Right kidney (tissue), 1 donor: ENCODE measurements at regions not wholly inside any gene's neighbourhood (a gene's known extent, or its start where the extent isn't known, plus 50 kb on each side); places are given as distances from the start of the nearest gene placed in this dataset.

Source experiments
- DNase-seq: peaks from one replicate; pipeline ENCODE4 v3.0.0-alpha.2; 2016

GRCh38 chr21:19256934-19257660, 853.5 kb upstream of the TMPRSS15 start:
- no peak for DNase-seq

- DNase-seq: no peak
Measured at GRCh38 chr21:19261731-19262376, 858.3 kb upstream of the TMPRSS15 start.

GRCh38 chr21:19266636-19267035, 863.1 kb upstream of the TMPRSS15 start:
- DNase-seq: no peak

- no peak for DNase-seq
Measured at GRCh38 chr21:19268686-19269085, 865.1 kb upstream of the TMPRSS15 start.

- DNase-seq: no peak
Measured at GRCh38 chr21:19275065-19275464, 871.5 kb upstream of the TMPRSS15 start.

GRCh38 chr21:19276665-19277064, 873.1 kb upstream of the TMPRSS15 start:
- peak; percentile 11 for DNase-seq

- DNase-seq: no peak
Measured at GRCh38 chr21:19286876-19287275, 883.3 kb upstream of the TMPRSS15 start.

GRCh38 chr21:19290328-19290727, 886.7 kb upstream of the TMPRSS15 start:
- DNase-seq: no peak

- DNase-seq: no peak
Measured at GRCh38 chr21:19320291-19320690, 916.7 kb upstream of the TMPRSS15 start.

- no peak for DNase-seq
Measured at GRCh38 chr21:19321688-19322087, 918.1 kb upstream of the TMPRSS15 start.

GRCh38 chr21:19322360-19322759, 918.8 kb upstream of the TMPRSS15 start:
- no peak for DNase-seq

GRCh38 chr21:19326531-19327319, 923.1 kb upstream of the TMPRSS15 start:
- DNase-seq: no peak

- no peak for DNase-seq
Measured at GRCh38 chr21:19328954-19329353, 925.4 kb upstream of the TMPRSS15 start.

- no peak for DNase-seq
Measured at GRCh38 chr21:19340303-19340702, 936.7 kb upstream of the TMPRSS15 start.

GRCh38 chr21:19340954-19341353, 937.4 kb upstream of the TMPRSS15 start:
- DNase-seq: no peak

- no peak for DNase-seq
Measured at GRCh38 chr21:19343711-19344110, 940.1 kb upstream of the TMPRSS15 start.

GRCh38 chr21:19350286-19350685, 946.7 kb upstream of the TMPRSS15 start:
- DNase-seq: no peak

GRCh38 chr21:19353256-19353655, 949.7 kb upstream of the TMPRSS15 start:
- peak; percentile 6 for DNase-seq

GRCh38 chr21:19368944-19369343, 965.4 kb upstream of the TMPRSS15 start:
- DNase-seq: no peak

- no peak for DNase-seq
Measured at GRCh38 chr21:19392390-19392789, 988.8 kb upstream of the TMPRSS15 start.

- no peak for DNase-seq
Measured at GRCh38 chr21:19400223-19400770, 996.7 kb upstream of the TMPRSS15 start.

GRCh38 chr21:19402870-19403269, 999.3 kb upstream of the TMPRSS15 start:
- no peak for DNase-seq

GRCh38 chr21:19405326-19405725, 1001.7 kb upstream of the TMPRSS15 start:
- no peak for DNase-seq
